ENCODE measurements at regions not wholly inside any gene's neighbourhood (a gene's known extent, or its start where the extent isn't known, plus 50 kb on each side); places are given as distances from the start of the nearest gene placed in this dataset.
"Not testable (repeated sequence)": the region's sequence is repeated elsewhere in the genome, so short reads cannot be mapped to it uniquely, and the experiment has no call there.

DNA sequence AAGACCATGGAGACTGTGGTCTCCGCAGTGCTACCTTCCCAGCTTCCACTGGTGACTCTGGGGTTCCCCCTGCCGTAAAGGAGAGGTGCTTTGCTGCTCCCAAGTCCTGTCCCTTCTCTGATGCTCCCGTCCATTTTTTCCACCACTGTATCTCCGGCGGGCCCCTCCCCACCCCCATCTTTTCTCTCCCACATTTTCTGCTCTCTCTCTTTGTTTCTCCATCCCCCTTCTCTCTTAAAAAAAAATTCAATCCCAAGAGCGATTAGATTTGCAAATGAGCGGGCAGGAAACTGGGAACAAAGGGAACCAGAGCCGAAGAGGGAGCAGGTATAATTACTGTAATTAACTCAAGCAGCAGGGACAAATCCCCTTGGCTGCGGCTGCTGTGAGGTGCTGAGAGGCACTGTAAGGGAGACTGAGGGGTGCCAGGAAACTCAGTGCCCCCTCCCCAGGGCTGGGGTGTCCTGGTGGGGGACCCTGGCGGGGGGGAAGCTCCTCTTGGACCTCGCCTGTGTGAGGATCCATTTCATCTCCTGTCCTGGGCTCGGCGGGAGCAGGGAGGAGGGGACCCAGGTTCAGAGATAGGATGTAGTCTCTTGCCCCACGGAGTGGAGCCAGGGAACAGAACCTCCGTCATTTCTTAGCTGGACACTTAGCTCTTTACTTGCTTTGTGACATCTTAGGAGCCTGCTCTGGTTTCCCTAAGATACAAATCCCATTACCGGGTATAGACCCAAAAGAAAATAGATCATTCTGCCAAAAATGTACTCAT, 140.4 kb upstream of the NRXN3 start:
- Mint-ChIP-seq H3K27ac (ENCODE audit: unreplicated experiment) (no peak overlapping the region), H3K36me3 (ENCODE audit: low read depth, unreplicated experiment) (no peaks in the 10 kb centered on the region), H3K27me3 (ENCODE audit: unreplicated experiment) (peaks cover 3% of the 10 kb centered on the region), H3K9me3 (ENCODE audit: unreplicated experiment) (no peaks in the 10 kb centered on the region), H3K4me3 (ENCODE audit: unreplicated experiment) (no peak overlapping the region), H3K4me1 (ENCODE audit: unreplicated experiment) (peaks cover 3% of the 10 kb centered on the region)
- TF ChIP-seq, protein P1, sequence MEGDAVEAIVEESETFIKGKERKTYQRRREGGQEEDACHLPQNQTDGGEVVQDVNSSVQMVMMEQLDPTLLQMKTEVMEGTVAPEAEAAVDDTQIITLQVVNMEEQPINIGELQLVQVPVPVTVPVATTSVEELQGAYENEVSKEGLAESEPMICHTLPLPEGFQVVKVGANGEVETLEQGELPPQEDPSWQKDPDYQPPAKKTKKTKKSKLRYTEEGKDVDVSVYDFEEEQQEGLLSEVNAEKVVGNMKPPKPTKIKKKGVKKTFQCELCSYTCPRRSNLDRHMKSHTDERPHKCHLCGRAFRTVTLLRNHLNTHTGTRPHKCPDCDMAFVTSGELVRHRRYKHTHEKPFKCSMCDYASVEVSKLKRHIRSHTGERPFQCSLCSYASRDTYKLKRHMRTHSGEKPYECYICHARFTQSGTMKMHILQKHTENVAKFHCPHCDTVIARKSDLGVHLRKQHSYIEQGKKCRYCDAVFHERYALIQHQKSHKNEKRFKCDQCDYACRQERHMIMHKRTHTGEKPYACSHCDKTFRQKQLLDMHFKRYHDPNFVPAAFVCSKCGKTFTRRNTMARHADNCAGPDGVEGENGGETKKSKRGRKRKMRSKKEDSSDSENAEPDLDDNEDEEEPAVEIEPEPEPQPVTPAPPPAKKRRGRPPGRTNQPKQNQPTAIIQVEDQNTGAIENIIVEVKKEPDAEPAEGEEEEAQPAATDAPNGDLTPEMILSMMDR (IDR thresholded peaks at IDR 0.05; ENCODE audit: unreplicated experiment), result no peak
- DNase-seq (ENCODE audit: low spot score), result no peak

DNA sequence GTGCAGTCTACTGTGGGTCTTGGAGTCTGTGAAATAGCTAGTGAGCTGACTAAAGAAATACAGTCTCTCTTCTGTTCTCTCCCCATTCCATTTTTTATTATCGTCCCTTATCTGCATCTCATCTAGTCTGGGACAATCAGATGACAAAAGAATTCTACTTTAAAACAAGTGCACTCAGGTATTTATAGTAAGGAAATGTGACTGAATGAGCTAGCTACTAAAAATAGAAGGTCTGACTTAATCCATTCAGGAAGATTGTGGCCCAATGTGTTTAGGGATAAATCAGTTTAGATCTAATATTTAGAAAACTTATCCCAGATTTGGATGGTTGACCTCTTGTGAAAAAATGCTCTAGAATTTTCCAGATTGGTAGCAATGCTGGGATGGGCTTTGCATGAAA, 126.8 kb upstream of the NRXN3 start:
- no peak for DNase-seq (ENCODE audit: low spot score)
- Mint-ChIP-seq H3K4me1 (ENCODE audit: unreplicated experiment) (no peaks in the 10 kb centered on the region), H3K27ac (ENCODE audit: unreplicated experiment) (no peak overlapping the region)

DNA sequence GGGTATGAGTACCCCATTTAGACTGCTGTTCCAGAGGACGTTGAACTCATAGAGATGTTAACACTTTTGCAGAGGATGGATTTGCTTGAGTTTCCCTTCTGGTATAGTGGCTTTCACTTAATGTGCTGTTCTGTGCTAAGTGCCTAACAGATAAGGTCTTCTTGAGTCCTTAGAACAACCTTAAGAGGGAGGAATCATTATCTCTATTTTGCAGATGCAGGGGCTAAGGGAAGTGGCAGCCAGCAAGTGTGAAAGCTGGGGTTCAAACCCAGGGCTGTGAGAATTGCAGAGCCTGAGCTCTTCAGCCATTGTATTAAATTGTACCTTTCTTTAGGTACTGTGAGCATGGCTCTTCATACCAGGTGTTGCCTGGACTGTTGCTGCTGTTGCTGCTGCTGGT, 122.1 kb upstream of the NRXN3 start:
- TF ChIP-seq, protein P1 (IDR thresholded peaks at IDR 0.05; ENCODE audit: unreplicated experiment), result no peak
- no peak overlapping the region for H3K4me3 Mint-ChIP-seq (ENCODE audit: unreplicated experiment)
- no peak for DNase-seq (ENCODE audit: low spot score)

More for the DNA sequence above, 126.8 kb upstream of the NRXN3 start:
- no peaks in the 10 kb centered on the region for H3K9me3 Mint-ChIP-seq (ENCODE audit: unreplicated experiment)
- no peak overlapping the region for H3K4me3 Mint-ChIP-seq (ENCODE audit: unreplicated experiment)
- TF ChIP-seq, protein P1 (IDR thresholded peaks at IDR 0.05; ENCODE audit: unreplicated experiment), result no peak
- no peaks in the 10 kb centered on the region for H3K27me3 Mint-ChIP-seq (ENCODE audit: unreplicated experiment)
- H3K36me3 Mint-ChIP-seq (ENCODE audit: low read depth, unreplicated experiment), result no peaks in the 10 kb centered on the region

DNA sequence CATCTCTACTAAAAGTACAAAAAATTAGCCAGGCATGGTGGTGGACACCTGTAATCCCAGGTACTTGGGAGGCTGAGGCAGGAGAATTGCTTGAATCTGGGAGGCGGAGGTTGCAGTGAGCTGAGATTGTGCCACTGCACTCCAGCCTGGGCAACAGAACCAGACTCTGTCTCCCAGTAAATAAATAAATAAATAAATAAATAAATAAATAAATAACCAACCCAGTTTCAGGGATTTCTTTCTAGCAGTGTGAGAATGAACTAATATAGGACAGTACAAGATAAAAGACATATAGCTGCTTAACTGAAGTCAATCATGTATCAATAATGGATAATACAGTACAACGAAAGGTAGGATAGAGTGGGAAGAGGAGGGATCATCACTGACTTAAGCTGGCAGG, 113.3 kb upstream of the NRXN3 start:
- not testable (repeated sequence) for DNase-seq (ENCODE audit: low spot score); H3K4me3 Mint-ChIP-seq (ENCODE audit: unreplicated experiment); H3K9me3 Mint-ChIP-seq (ENCODE audit: unreplicated experiment); H3K36me3 Mint-ChIP-seq (ENCODE audit: low read depth, unreplicated experiment); H3K27ac Mint-ChIP-seq (ENCODE audit: unreplicated experiment); H3K4me1 Mint-ChIP-seq (ENCODE audit: unreplicated experiment); H3K27me3 Mint-ChIP-seq (ENCODE audit: unreplicated experiment)

More for the DNA sequence above, 122.1 kb upstream of the NRXN3 start:
- H3K27me3 Mint-ChIP-seq (ENCODE audit: unreplicated experiment), result no peaks in the 10 kb centered on the region
- no peaks in the 10 kb centered on the region for H3K36me3 Mint-ChIP-seq (ENCODE audit: low read depth, unreplicated experiment)
- H3K27ac Mint-ChIP-seq (ENCODE audit: unreplicated experiment), result no peak overlapping the region
- no peaks in the 10 kb centered on the region for H3K9me3 Mint-ChIP-seq (ENCODE audit: unreplicated experiment)
- H3K4me1 Mint-ChIP-seq (ENCODE audit: unreplicated experiment), result no peaks in the 10 kb centered on the region

DNA sequence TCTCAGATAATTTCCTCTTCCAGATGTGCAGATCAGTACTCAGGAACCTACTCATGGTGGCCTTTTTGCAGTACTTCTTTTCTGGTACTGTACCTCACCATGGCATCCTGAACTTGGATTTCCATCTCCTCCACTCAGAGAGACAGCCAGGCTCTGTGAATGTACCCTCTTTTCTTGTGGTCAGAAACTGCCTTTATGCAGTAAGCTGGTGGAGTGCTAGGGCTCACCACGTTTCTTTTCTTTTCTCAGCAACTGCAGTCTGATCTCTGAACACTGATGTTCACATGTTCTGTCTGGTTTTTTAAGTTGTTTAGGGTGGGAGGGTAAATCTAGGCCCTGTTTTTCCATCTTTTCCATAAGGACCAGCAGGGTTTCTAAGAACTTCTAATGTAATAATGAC, 99.8 kb upstream of the NRXN3 start:
- H3K27me3 Mint-ChIP-seq (ENCODE audit: unreplicated experiment), result no peaks in the 10 kb centered on the region
- H3K36me3 Mint-ChIP-seq (ENCODE audit: low read depth, unreplicated experiment), result no peaks in the 10 kb centered on the region
- H3K4me3 Mint-ChIP-seq (ENCODE audit: unreplicated experiment), result no peak overlapping the region
- TF ChIP-seq, protein P1 (IDR thresholded peaks at IDR 0.05; ENCODE audit: unreplicated experiment), result no peak
- DNase-seq (ENCODE audit: low spot score), result no peak
- H3K9me3 Mint-ChIP-seq (ENCODE audit: unreplicated experiment), result no peaks in the 10 kb centered on the region
- H3K4me1 Mint-ChIP-seq (ENCODE audit: unreplicated experiment), result no peaks in the 10 kb centered on the region
- no peak overlapping the region for H3K27ac Mint-ChIP-seq (ENCODE audit: unreplicated experiment)
